Medulla oblongata (tissue), 1 donor: ENCODE measurements at regions not wholly inside any gene's neighbourhood (a gene's known extent, or its start where the extent isn't known, plus 50 kb on each side); places are given as distances from the start of the nearest gene placed in this dataset.
"Not testable (repeated sequence)": the region's sequence is repeated elsewhere in the genome, so short reads cannot be mapped to it uniquely, and the experiment has no call there.

Experiments
- DNase-seq: peaks from one replicate; pipeline ENCODE4 v3.0.0-alpha.2; 2015; ENCODE audit errors: extremely low spot score

- no peak for DNase-seq
Observed at GRCh38 chr14:45867046-45867894, 614.3 kb upstream of the MIS18BP1 start.

GRCh38 chr14:45838597-45838996 lies 585.6 kb upstream of the MIS18BP1 start:
- no peak for DNase-seq

DNA sequence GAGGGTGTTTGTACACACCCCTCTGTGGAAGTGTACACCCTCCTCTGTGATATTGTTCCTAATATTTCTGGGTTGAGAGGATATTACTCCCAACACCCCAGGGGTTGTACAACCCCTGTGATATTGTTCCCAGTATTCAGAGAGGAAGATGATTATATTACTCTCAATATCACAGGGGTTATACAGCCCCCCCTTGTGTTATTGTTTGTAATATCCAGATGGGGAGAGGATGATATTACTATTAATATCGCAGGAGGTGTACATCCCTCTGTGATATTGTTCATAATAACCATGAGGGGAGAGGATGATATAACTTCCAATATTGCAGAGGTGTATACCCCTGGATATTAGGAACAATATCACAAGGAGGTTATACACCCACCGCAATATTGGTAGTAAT lies 566.1 kb upstream of the MIS18BP1 start:
- no peak for DNase-seq

DNA sequence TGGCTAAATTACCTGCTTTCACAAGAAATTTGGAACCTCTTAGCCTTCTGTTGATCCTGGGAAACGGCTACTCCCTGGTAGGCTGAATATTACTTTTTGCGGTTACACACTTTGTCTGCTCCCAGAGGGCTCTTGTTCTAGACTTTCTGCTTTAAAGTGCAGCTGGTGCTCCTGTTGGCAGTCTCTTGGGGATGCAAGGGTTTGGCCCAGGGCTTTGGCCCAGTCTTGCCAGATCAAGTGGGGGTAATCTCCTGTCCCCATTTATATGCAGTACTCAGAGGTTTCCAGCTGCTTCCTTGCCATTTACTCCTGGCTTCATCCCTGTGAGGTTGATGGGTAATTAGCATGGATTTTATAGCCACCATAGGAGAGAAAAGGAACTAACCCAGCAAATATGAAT lies 558.2 kb upstream of the MIS18BP1 start:
- DNase-seq = no peak

DNA sequence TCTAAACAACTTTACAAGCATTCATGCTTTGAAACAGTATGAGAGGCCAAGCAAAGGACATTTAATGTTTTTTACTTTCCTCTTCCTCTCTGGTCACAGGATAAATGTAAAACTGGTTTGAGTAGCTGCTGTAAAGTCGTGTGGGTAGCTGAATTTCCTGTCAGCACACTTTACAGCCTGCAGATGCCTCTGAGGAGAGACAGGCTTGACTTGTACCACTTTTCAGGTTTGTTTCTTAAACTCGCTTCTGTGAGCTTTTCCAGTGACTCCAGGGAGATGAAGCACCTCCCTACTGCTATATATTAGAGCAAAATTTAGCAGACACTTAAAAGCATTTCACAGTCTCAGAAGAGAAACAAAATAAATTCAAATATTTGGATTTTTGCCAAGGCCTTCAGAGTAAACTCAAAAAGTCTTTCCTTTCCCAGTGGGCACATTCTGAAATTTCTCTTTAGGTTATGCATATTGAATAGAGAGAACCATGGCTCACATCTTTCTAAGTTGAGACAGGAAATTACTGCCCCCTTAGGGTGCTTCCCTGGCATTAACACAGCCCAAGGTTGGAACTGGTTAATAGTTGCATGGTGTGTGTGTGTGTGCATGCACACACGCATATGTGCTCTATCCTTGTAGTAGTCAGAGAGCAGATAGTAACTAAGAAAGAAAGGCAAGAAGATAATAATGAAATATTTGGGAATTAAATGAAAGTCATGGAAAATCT lies 557.3 kb upstream of the MIS18BP1 start:
- no peak for DNase-seq

DNA sequence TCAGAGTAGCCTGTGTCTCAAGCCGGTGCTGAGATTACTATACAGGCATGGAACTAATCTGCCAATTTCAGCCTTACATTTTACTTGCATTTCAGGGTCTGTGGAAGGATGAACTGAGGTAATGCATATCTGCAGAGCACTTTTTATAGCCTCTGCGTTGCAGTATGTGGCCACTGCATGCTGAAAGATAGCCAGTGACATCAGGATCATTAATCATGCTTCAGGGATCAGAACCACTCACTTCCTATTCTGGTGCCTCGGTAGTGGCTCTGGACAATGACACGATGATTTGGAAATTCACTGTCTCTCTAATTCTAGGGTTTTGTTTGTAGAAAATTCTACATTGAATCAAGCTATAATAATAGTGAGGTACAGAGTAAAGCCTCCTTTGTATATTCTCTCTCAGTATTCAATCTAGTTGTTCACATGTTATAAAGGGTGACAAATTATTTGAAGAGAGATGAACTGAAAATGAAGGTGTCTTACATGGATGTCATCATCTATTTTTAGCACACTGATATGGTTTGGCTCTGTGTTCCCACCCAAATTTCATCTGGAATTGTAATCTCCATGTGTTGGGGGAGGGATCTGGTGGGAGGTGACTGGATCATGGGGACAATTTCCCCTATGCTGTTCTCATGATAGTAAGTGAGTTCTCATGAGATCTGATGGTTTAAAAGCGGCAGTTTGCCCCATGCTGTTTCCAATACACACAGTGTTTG lies 554.3 kb upstream of the MIS18BP1 start:
- no peak for DNase-seq

- DNase-seq = no peak
Observed at GRCh38 chr14:45799511-45799910, 546.5 kb upstream of the MIS18BP1 start.

DNA sequence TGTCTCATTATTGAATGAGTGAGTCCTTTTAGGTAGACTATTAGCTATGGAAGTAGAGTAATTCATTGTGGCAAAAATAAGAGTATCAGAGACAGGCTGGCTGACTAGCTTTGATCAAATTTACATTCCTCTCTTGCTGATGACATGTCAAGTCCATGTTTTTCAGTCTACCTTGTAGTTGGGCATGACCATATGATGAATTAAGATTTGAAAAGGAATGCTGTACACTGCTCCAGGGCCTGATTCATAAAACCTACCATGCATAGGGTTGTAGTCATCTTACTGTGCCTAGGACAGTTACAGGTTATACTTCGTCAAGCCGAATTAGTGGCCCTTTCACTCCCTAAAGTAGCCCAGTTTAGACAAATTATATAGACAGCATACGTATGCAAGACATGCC lies 545.7 kb upstream of the MIS18BP1 start:
- DNase-seq = no peak

DNA sequence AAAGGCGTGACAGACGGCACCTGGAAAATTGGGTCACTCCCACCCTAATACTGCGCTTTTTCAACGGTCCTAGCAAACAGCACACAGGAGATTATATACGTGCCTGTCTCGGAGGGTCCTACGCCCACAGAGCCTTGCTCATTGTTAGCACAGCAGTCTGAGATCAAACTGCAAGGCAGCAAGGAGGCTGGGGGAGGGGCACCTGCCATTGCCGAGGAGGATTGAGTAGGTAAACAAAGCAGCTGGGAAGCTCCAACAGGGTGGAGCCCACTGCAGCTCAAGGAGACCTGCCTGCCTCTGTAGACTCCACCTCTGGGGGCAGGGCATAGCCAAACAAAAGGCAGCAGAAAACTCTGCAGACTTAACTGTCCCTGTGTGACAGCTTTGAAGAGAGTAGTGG lies 543.0 kb upstream of the MIS18BP1 start:
- DNase-seq = not testable (repeated sequence)

- no peak for DNase-seq
Observed at GRCh38 chr14:45793081-45793480, 540.1 kb upstream of the MIS18BP1 start.

GRCh38 chr14:45790293-45790692 lies 537.3 kb upstream of the MIS18BP1 start:
- DNase-seq = no peak

- no peak for DNase-seq
Observed at GRCh38 chr14:45787167-45787566, 534.2 kb upstream of the MIS18BP1 start.

DNA sequence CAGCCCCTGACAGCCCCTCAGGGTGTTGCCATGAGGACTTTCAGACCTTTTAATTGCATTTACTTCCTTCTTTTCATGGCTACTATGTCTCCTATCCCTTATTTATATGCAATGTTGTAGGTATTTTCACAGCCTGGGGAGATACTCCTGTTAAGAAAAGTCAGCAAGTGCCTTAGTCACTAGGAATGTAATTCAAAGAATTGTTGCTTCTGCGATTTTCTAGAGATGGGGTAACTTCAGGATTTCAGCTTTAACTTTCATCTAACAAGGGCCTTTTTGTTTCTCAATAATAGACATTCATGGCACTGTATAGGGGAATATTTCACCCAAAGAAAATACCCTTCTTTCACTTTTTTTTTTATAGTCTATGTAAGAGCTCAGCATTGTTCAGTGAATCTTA lies 533.3 kb upstream of the MIS18BP1 start:
- DNase-seq = no peak

DNA sequence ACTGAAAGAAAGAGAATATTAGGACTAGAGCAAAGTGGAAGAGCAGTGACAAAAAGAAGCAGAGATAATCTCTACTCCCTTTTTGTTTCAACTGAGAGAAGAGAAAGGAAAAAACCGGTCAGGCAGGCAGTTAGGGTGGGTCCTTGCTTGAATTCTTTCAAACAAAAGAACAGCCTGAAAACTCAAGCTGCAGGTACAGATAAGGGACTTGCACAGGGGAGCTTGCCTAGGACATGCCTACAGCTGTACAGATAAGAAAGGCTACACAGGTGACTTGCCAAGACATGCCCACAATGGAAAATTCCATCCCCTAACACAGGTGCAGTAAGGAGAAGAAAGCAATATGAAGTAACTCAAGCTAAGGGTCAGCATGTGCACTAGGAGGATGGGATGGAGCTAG lies 532.2 kb upstream of the MIS18BP1 start:
- DNase-seq = no peak

- no peak for DNase-seq
Observed at GRCh38 chr14:45766247-45766646, 513.2 kb upstream of the MIS18BP1 start.

- no peak for DNase-seq
Observed at GRCh38 chr14:45757655-45758054, 504.7 kb upstream of the MIS18BP1 start.

DNA sequence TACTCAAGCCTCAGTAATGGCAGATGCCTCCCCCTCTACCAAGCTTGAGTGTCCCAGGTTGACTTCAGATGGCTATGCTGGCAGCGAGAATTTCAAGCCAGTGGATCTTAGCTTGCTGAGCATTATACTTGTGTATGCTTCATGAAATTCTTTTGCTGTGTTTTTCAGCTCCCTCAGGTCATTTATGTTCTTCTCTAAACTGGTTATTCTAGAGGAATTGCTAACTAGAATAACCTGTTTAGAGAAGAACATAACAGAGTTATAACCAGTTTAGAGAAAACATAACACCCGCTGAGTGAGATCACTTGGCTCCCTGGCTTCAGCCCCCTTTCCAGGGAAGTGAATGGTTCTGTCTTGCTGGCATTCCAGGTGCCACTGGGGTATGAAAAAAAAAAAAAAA lies 503.4 kb upstream of the MIS18BP1 start:
- not testable (repeated sequence) for DNase-seq

DNA sequence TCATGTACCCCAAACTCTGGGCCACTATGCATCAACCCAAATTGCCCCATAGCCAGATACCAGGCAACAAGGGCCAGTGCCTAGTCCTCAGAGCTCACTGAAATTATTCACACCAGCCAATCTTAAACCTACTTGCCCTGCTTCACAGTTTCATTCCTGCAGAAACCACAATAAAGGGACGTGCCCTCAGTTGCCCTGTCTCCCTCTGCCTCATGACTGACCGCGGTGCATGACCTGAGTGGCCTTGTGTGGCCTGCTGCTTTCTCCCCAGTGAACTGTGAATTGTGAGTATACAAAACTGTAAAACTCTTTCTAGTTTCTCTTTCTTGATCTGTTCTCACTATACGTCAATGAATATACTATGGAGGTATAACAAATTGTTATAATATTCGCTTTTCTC lies 490.9 kb upstream of the MIS18BP1 start:
- no peak for DNase-seq

- DNase-seq = no peak
Observed at GRCh38 chr14:45742187-45742586, 489.2 kb upstream of the MIS18BP1 start.

DNA sequence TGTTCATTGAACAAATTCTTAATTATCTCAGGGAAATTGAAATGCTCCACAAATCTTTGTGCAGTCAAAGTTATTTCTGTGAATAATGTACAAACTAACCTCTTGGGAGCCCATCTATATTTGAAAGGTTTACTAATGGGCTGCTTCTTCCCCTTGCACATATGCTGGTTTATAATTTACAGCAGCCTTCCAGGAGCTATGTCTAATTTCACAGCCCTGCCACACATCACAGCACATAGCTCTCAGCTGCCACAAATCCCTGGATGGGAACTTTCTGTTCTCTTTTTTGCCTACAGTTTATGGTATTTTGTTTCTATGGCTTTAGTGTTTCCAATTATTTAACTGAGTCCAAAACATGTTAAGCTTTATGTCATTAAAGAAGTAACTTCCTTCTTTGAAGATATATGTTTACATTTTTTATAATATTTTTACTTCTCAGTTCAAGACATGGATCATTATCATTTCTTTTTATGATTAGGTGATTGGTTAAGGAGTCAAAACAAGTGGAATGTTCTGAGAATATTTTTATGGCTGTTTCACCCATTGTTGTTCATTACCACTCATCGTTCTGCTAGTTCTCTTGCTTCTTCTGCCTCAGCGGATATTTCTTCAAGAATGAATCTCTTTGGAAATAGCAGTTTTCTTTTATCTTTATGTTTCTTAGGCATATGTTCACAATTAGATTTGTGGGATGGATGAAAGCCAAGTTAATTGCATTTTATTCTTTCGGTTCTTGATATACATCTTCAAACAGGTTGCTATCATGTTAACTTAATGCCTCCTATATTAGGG lies 475.6 kb upstream of the MIS18BP1 start:
- no peak for DNase-seq

DNA sequence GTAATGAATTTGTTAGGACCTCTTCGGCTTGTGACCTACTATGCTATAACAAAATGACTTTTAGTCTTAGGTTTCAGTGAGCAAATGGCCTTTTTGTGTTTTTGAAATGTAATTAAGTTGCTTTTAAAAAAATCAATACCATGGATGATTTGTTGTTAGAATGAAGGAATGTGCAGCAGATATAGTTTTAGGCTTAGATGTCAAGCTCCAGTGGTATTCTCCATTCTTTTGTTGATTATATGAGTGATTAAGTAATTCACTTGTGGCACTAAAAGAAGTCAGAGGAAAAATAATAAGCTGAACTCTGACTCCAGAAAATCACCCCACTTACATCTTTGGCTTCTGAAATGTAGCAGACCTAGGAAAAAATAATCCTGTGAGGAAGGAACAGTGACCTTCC lies 474.1 kb upstream of the MIS18BP1 start:
- no peak for DNase-seq

DNA sequence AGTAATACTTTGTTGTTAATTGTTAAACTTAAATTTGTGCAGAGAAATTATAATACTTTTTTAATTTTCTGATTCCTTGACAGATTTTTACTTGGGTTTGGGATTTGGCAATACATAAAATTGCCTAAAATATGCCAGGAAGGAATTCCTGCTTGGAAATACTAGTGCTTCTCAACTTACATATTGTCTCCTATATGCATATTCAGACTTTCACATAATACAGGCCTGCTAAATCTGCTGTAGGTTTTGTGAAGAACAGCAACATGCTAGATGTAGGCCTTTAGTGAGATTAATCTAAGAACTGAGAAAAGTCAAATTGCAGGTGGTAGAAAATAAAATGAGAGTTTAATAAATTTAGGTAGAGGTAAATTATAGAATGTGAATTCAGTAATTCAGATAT lies 468.5 kb upstream of the MIS18BP1 start:
- no peak for DNase-seq
